Stimulated activated CD8-positive, alpha-beta memory T cell treated with anti-CD3 and anti-CD28 coated beads, Interleukin-7, amount 100 ng/mL, for 4 hours (primary cell): ENCODE measurements at regions not wholly inside any gene's neighbourhood (a gene's known extent, or its start where the extent isn't known, plus 50 kb on each side); places are given as distances from the start of the nearest gene placed in this dataset.
"Not testable (repeated sequence)": the region's sequence is repeated elsewhere in the genome, so short reads cannot be mapped to it uniquely, and the experiment has no call there.

ENCODE experiments used
- DNase-seq, 2 donors: peaks; one replicate each; pipeline ENCODE4 v3.0.0-alpha.2; 2020; ENCODE audit warnings: low read depth in 2 of 2

DNA sequence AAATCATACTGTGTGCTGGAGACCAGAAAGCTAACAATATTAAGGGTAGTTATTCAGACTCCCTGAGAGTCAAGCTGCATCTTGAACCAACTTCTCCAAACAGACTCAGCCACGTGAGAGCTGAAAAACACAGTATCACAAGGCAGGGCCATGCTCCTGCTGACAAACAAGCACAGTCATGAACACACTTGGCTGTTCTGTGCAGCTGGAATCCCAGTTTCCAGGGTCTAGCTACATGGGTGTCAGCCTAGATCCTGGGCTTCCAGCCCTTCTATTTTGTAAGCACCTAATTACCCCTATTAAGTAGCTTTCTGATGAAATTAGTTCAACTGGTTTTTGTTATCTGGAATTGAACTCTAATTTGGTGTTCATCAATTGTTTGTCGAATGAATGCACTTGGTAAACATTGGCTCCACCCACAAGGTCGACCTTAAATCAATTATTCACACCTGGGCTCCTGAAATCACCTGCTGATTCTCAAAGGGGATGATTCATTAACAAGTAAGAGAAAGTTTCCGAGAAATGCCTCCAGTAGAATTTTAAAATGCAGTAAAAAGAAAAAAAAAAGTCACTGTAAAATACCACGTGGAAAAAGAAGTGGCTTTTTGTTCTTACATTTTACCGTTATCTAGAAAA lies 179.3 kb downstream of the ZC3H11B start:
- no peak for DNase-seq

DNA sequence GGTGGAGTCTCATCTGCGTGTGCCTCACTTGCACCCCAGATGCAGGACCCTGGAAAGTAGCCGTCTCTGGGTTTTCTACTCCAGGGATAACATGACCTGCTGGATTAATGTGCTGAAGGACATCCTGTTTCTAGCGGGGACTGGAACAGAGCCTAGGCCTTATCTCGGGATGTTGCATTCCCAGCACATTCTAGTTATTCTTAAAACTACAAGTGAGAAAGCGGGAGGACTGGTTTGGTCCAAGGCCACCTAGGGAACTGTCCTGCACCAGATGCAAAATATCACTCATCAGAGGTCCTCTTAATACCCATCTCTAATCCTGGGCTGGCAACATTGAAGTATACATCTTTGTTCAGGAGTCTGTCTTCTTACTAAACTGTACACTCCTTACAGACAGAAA lies 179.9 kb downstream of the ZC3H11B start:
- DNase-seq = no peak

DNA sequence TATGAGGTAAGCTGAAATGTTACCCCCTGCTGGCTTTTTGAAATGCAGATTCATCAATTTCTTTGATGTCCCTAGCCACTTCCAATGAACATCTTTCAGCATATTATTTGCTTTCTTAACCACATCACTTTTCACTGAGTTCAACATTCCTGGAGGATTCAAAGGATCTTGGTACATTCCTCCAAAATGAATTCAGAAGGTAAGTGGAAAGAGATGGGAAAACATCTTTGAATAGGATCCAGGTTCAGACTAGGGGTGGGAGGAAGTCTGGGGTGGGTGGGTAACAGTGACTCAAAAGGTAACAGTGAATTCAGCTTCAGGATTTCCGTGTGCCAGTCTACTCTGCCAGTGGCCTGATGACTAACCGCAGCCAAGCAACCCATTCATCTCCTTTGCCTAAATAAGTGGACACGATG lies 180.7 kb downstream of the ZC3H11B start:
- no peak for DNase-seq

DNA sequence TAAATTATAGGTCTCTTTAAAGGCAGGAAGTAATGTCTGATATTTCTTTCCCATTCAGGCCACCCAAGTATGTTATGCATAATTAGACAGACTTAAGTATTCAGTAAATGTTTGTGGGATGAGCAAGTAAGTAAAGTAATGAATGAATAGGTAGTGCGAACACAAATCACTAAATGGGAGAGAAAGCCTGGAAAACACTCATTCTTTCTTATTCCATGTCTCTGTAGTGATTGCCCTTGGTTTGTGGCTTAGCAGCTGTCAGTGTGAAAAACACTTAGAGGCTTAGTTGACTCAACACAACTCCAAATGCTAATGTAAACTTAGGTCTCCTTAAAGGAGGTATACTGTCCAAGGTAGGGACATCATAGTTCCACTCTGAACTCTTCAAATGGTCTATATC lies 182.5 kb downstream of the ZC3H11B start:
- no peak for DNase-seq

DNA sequence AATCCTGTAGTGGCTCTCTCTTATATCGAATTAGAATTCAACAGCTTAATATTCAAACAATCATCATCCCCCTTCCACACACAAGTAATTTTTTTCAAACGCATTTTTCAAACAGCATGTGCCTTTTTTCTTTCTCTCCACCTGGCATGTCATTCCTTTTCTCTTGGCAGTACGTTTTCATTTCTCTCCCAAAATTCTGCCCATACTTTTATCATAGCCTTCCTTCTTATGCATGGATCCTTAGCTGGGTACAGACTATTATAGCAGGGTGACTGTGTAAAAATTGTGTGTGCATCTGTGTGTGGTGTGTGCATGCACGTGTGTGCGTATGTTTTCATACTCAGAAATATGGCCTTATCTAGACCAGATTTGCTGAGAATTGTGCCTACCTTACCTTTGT lies 184.3 kb downstream of the ZC3H11B start:
- DNase-seq = no peak

DNA sequence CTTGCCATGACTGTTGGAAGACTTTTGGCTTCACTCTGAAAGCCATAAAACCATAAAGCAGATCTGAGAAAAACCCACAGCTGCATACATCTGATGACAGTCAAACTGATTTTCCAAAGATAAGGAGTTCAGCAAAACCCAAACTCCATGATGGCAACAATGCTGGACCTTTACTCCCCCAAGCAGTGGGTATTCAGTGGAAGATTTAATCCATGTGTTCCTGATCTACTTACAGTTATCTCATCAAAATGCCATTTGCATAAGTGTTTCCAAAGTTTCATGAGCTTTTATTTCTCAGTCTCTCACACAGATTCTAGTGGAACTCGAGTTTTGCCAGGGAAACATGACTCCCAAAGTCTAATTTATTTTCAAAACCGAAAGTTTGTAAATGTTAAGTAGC lies 184.9 kb downstream of the ZC3H11B start:
- no peak for DNase-seq

DNA sequence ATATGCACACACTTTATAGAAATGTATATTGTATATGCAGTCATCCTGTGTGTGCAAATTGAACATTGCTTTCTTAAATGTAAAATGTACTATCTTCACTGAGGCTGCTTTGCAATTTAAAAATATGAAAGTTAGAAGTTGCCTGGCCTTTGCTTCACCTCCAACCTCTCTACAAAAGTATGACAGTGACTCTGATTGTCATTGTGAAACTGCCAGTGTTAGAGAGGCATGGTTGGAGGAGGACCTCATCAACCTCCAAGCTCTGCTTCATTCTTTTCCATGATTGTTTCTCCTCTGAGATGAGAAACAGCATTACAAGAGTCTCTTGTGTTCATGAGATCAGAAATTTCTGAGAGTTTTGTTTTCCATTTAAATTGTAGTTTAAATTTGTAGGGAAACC lies 185.5 kb downstream of the ZC3H11B start:
- DNase-seq = no peak

DNA sequence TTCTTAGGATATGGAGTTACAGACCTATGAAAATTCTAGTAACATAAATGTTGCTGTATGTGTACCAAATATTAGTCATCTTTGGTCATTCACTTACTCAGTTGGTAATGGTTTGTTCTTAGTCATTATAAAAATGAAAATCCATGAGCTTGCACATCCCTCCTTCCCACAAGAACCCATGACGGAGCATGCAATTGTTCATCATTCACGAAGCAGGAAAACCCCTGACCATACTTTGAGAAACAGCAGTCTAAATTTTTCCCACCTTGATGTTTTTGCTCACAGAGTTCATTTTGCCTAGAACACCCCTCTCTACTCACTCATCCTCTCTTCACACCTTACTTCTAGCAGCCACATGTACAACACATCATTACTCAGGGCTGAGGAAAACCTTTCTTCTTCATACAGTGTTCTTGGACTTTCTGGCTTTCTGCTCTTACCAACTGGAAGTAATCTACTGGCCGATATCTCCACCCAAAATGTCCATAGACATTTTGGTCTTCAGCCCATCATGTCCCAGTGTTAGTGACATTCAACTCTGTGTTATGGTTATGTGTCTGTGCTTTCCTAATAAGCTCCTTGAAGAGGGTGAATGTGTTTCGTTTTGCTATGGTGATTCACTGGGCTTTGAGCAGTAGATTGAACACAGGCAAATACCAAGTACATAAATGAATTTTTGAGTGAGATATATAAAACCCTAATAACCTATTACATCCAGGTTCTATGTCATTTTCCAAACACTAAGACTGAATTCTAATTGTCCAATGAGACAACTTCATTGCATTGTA lies 189.9 kb downstream of the ZC3H11B start:
- DNase-seq = no peak

DNA sequence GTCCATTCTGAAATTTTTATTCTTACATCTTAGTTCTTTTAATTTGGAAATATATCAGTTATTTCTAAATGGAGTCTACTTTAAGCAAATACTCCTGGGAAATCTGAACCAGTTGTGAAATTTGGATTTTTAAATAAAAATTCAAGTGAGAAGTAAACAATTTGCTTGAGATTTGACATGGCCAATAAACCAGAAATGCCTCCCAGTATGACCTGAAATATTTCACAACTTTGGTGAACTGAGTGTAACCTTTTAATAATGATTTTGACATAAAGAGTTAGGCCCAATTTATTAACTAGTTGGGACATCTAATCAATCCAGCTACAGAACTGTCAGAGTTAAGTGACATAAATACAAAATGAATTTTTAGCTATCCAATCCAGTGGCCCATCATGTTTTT lies 192.0 kb downstream of the ZC3H11B start:
- DNase-seq = no peak

DNA sequence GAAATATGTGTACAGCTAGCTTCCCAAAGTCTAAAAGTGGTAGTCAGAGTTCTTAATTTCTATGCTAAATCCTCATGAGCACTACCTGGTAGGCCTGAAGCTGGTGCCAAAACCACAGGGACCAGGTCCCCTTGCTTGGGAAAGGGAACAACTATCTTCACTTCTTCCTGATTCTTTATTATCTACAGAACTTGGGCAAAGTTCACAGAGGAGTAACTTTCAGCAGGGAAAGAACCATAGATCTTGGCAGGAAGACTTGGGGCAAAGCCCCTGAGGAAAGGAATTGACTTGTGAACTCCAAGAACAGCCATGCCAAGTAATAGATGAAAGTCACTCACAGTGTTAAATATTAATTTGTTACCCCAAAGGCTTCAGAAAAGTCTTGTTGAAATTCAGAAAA lies 193.0 kb downstream of the ZC3H11B start:
- DNase-seq = no peak

DNA sequence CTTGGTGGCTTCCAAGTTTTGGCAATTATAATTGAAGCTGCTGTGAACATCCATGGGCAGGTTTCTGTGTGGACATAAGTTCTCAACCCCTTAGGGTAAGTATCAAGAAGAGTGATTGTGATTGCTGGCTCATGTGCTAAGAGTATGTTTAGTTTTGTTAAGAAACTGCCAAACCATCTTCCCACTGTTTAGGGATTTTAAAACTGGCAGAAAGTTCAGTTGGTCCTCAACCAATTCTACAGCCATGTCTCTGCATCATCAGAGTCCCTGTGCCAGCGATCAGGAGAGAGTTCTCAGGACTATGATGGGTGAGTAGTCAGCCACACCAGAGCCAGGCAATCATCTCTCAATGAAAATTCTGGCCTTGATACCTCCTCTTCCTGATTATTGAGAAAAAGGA lies 193.8 kb downstream of the ZC3H11B start:
- DNase-seq = no peak

DNA sequence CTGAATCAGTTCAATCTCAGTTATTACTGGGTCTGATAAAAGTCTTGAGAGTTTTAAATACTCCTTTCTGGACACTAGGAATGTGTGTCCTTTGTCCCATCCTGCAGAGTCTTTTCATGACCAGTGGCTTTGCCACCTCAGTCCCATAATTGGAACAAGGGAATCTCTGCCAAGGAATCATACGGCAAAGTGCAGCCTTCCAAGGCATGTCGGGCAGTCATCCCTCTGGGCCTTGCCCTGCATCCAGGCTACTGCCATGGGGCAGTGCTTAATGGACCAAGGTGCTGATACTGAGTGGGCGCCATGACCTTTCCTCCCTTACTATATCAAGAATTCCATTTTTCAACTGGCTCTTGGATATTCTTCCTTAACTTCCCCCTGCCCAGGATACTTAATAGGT lies 195.3 kb downstream of the ZC3H11B start:
- DNase-seq = no peak

DNA sequence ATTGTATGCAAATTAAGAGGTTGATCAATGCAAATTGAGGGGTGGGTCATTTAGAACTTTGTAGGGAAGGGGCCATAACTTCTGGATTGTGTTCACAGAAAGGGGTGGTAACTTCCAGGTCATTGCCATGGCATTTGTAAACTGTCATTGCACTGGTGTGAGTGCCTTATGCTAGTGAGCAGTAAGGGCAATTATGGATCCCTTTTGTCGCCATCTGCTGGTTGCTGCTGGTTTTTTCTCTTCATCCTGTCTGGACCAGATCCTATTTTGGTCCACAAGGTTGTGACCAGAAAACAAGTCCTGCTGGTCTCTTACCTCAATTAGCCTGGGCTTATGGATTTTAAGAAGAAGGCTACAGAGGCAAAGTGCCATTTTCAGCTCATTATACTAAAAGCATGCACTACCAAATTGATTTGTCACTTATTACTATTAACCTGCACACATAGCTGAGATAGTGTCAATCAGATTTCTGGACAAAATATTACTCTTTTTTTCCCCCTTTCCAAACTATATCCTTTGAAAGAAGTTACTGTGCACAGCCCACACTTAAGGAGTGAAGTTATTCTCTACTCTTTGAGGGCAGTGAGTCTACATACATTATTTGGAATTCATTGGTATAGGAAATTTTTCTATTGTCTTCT lies 196.2 kb downstream of the ZC3H11B start:
- peak in 1 of 2 donors; percentile 18 for DNase-seq

DNA sequence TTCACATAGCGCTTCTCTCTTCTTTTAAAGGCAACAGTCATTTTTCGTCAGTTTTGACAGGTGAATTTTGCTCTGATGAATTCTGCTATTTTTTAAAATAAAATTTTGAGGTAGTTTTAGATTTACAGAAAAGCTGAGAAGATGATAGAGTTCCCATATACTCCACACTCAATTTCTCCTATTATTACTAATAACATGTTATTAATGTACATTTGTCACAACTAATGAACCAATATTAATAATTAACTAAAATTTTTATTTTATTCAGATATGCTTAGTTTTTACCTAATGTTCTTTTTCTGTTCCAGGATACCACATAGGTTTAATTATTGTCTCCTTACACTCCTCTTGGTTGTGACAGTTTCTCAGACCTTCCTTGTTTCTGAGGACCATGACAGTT lies 197.0 kb downstream of the ZC3H11B start:
- no peak for DNase-seq

DNA sequence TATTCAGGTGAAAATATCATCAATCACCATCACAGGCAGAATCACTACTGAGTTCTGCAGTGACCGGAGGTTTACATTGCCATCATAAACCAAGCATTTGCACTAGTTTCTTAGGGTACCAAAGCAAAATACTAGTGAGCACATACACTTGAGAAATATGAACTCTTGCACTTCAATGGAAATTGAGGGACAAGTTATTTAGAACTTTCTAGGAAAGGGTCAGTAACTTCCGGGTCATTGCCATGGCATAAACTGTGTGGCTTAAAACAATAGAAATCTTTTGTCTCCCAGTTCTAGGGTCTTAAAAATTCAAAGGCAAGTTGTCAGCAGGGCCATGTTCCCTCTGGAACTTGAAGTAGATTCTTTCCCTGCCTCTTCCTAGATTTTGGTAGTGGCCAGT lies 197.5 kb downstream of the ZC3H11B start:
- no peak for DNase-seq

DNA sequence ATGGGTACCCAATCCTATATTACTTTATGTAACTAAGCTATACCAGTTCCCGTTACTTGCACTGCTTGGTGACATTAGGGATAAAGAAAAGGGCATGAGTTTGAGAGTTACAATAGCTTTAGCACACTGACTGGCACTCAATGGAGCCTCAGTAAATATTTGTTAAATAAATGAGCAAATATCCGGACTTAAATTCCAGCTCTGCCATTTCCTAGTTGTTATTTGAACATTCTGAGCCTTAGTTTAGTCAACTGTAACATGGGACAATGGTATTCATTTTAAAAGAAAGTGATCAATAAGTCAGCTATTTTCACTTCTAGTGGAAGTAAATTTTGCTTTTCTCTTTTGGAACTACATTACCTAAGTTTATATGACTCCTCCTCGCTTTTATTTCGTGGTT lies 198.7 kb downstream of the ZC3H11B start:
- no peak for DNase-seq

DNA sequence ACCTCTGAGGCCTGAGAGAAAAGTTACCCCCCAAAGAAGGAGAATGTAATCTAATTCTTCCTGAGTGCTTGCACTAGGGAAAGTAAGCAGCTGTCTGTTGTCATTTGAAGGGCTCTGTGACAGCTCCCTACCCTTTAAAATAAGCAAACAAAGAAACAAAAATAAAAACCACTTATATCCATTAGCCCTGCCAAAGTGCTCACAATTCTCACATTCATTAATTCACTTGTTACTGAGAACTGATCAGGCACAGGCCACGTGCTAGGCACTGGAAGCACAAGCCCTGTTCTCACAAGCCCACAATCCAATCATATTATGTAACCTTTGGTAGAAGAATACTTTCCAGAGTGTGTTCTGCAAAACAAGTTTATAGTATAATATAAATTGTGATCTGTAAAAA lies 199.4 kb downstream of the ZC3H11B start:
- DNase-seq = no peak

DNA sequence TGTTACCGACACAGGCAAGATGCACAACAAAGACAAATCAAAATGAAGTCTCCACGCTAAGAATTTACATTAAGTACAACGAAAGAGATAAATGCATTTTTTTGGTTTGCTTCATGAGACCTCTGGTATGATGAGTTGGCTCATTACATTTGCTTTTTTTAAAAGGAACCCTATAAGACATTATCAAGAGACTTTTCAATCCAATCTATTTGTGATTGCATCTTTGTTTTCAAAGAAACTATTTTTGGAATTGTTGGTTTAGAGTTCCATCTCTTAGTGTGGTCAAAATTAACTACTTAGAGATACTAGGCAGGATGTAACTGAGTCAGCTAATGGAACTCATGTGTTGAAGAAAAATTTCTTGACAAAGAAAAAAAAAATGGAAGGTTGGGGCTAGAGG lies 200.1 kb downstream of the ZC3H11B start:
- no peak for DNase-seq

DNA sequence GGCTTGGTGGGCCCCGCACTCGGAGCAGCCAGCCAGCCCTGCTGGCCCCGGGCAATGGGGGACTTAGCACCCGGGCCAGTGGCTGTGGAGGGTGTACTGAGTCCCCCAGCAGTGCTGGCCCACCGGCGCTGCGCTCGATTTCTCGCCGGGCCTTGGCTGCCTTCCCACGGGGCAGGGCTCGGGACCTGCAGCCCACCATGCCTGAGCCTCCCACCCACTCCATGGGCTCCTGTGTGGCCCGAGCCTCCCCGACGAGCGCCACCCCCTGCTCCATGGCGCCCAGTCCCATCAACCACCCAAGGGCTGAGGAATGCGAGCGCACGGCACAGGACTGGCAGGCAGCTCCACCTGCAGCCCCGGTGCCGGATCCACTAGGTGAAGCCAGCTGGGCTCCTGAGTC lies 202.2 kb downstream of the ZC3H11B start:
- not testable (repeated sequence) for DNase-seq

DNA sequence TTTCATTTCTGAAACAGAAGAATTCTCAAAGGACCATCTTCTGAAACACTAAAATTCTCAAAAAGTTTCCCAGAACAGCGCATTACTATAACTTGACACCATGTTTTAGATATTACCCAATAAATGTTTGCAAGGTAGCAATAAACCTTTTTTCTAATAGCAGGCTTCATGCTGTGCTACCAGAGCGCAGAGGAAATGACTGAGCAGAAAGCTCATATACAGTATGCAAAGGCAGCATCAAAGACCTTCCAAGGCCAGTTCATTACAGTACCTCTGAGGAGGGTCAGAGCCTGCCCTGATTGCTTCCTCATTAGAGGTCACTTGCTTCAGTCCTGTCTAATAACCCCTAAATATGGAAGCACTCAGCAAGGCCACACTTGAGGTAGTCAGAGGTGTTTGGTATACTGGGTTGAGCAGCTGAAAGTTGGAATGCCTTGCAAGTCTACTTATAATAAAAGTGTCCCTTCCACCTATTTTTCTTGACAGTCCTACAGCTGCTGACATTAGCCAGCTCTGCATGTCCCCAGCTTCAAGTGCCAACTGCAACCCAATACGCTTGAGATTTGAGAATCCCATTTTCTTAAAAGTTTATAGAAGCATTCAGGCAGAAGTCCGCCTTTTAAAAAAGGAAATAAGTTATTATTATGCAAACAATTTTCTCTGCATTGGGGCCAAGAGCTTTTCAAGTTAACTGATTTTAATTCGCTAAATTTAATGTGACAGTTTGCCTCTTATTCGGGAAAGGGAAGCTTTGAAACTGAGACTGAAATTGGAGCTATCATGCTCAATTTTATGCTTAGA lies 207.2 kb downstream of the ZC3H11B start:
- DNase-seq = no peak

DNA sequence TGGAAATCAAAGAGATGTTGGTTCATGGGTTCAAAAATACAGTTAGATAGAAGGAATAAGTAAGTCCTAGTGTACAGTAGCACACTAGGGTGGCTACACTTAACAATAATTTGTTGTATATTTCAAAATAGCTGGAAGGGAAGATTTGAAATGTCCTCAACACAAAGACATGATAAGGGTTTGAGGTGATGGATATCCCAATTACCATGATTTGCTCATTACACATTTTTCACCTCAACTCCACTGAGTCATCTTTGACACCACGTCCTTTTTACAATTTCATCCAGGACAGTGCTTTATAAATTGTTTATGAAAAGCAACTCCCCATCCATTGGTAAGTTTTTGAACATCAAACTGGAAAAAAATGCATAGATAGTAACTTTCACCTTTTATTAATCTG lies 208.3 kb downstream of the ZC3H11B start:
- no peak for DNase-seq

DNA sequence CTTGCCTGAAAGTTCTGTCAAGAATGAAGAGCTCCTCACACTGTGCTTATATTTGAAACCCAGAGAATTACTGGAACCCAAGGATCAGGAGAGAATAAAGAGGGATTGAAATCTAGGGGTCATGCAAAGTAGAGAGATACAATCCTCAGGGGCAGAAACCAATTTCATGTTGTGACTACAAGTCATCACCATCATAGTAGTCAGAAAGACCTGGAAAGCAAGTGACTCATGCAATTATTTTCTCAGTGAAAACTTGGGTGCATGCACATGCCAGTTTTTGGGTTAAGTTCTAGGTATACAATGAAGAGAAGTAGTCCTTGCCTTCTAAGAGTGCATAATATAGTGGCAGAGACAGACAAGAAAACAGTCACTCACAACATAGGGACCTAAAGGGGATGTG lies 210.0 kb downstream of the ZC3H11B start:
- DNase-seq = no peak
